22Rv1 (cell line): ENCODE measurements at regions not wholly inside any gene's neighbourhood (a gene's known extent, or its start where the extent isn't known, plus 50 kb on each side); places are given as distances from the start of the nearest gene placed in this dataset.

Experiments used
- CTCF ChIP-seq: fragments of 450-650 bp; IDR thresholded peaks from 2 replicates; pipeline ENCODE4 v1.5.1; 2017; ENCODE audit warnings: mild to moderate bottlenecking
- ZFX ChIP-seq: fragments of 450-650 bp; IDR thresholded peaks from 2 replicates; pipeline ENCODE4 v1.6.1; 2017; ENCODE audit warnings: antibody characterized with exemption, borderline replicate concordance

DNA sequence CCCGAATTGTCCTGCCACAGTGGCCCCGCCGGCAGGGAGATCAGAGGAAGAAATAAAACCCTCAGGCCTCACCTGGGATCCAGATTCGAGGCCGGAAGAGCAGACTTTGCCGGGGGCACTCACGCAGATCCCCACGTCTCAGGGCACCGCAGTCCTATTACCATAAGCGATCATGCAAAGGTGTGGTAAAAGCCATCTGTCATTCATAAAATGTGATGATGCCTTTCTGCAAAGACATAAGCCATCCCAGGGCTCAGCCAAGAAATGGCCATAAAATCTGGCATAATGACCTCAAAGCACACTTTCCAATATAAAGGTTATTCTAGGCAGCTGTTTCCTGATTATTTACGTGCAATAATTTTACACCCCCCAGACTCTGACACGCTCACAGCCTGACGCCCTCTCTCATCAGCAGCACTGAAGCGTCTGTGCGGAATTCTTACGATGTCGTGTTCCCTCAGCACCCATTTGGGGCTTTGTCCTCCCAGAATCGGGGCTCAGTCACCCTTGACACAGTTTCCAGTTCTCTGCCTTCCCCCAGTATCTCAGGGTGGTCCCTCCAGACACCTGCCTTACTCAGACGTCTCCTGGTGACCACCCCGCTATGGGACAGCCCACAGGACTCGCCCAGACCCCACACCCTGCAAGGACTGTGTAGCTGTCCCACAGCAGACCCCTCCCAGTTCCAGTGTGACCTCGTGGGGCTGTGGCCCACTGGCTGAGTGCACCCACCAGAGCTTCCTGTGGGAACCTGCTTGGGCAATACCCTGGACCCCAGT, 74.3 kb upstream of the FAM20C start:
- TF ChIP-seq CTCF (no peak), ZFX (no peak)
